K562 (cell line): ENCODE measurements at regions not wholly inside any gene's neighbourhood (a gene's known extent, or its start where the extent isn't known, plus 50 kb on each side); places are given as distances from the start of the nearest gene placed in this dataset.

Experiments used
- CBFB ChIP-seq: sonication (generic); formaldehyde crosslinking; IDR thresholded peaks from 2 replicates; pipeline ENCODE4 v1.4.0; 2020; ENCODE audit warnings: mild to moderate bottlenecking, missing genetic modification reagents
- CCAR2 ChIP-seq: fragments of 200-400 bp; formaldehyde crosslinking; IDR thresholded peaks from 2 replicates; pipeline ENCODE4 v1.6.1; 2017; ENCODE audit warnings: mild to moderate bottlenecking, low read depth, low read length
- HMG20B ChIP-seq: fragments of 250-450 bp; sonication (Bioruptor Pico); IDR thresholded peaks from 2 replicates; pipeline ENCODE4 v1.5.0; 2021; ENCODE audit warnings: mild to moderate bottlenecking
- SETDB1 ChIP-seq: IDR thresholded peaks from one replicate; pipeline ENCODE4 v1.6.1; 2012; ENCODE audit warnings: low read length, control low read depth, inconsistent platforms
- UBTF ChIP-seq, 2 experiments: IDR thresholded peaks; 2 replicates each; pipeline ENCODE4 v1.6.1; 2012; ENCODE audit warnings: improper control_type of control experiment in 2 of 2, low read depth in 2 of 2, low read length in 2 of 2, borderline replicate concordance in 1 of 2
- USF2 ChIP-seq: sonication (generic); formaldehyde crosslinking; IDR thresholded peaks from 2 replicates; pipeline ENCODE4 v1.5.0; 2020; ENCODE audit warnings: missing genetic modification reagents
- ZNF699 ChIP-seq: fragments of 250-450 bp; sonication (Bioruptor Pico); IDR thresholded peaks from 2 replicates; pipeline ENCODE4 v1.8.0; 2021; ENCODE audit warnings: mild to moderate bottlenecking, moderate library complexity; ENCODE audit not compliant: insufficient replicate concordance

GRCh38 chr15:59866642-59867041 is 137.5 kb upstream of the FOXB1 start:
- no peak for TF ChIP-seq ZNF699 (CRISPR knock-in tag)
- TF ChIP-seq HMG20B (CRISPR knock-in tag): no peak
- no peak for TF ChIP-seq SETDB1
- TF ChIP-seq UBTF (IDR thresholded peaks at IDR 0.05; ENCODE audit: borderline replicate concordance in 1 of 2, low read depth in 2 of 2, low read length in 2 of 2): no peak
- TF ChIP-seq CBFB: no peak
- no peak for TF ChIP-seq CCAR2
- TF ChIP-seq USF2: no peak
